HCT116 (cell line): ENCODE measurements at regions not wholly inside any gene's neighbourhood (a gene's known extent, or its start where the extent isn't known, plus 50 kb on each side); places are given as distances from the start of the nearest gene placed in this dataset.

Source experiments
- ATAC-seq: fragments of 200-7000 bp; cut with Tn5 transposase; 2 replicates; pipeline ENCODE4 v1.9.1; 2020; ENCODE audit warnings: mild to moderate bottlenecking, moderate library complexity
- BruUV-seq: library from RNA; stranded (reverse); fragments of 400-500 nt; replicated peaks from 2 replicates; lab custom pipeline; 2021; lab: Mats Ljungman, UMichigan
- CTCF ChIA-PET: fragments of 300-600 bp; sonication (Branson Sonifier 250); formaldehyde crosslinking; loops from one replicate; lab custom pipeline; 2021; ENCODE audit warnings: antibody characterized with exemption; lab: Charles Lee
- POLR2A ChIA-PET: fragments of 300-600, 350-600 bp; sonication (Branson Sonifier 250); formaldehyde crosslinking; loops from one replicate; lab custom pipeline; 2021; ENCODE audit warnings: antibody characterized with exemption; lab: Charles Lee
- RAD21 ChIA-PET, 2 experiments: fragments of 300-600 bp; sonication (Branson Sonifier 250); formaldehyde crosslinking; loops; one replicate each; lab custom pipeline; 2023; ENCODE audit warnings: low total read pairs in 2 of 2; ENCODE audit not compliant: uncharacterized antibody in 2 of 2, unreplicated experiment in 2 of 2, low non-redundant PET in 1 of 2; lab: Charles Lee
- DNase-seq: peaks from one replicate; pipeline ENCODE4 v3.0.0-alpha.2; 2010; ENCODE audit warnings: low read depth, low spot score
- H2AFZ ChIP-seq: fragments of 200-600 bp; shearing (Covaris generic), sonication (generic); 2 replicates; pipeline ENCODE4 v1.6.1; 2017; ENCODE audit warnings: low read depth, mixed run types, mixed read lengths, antibody characterized with exemption, low read length; ENCODE audit not compliant: poor library complexity, severe bottlenecking
- H3K27ac ChIP-seq: 2 replicates; pipeline ENCODE4 v1.5.1; 2012; ENCODE audit warnings: low read depth, low read length
- H3K27me3 ChIP-seq: fragments of 200-600 bp; sonication (generic); 2 replicates; pipeline ENCODE4 v1.6.1; 2016; ENCODE audit warnings: mixed run types, low read length, mixed read lengths; ENCODE audit not compliant: insufficient read depth
- H3K36me3 ChIP-seq, 2 experiments: fragments of 200-500 bp in 1 of 2; fragments of 200-600 bp in 1 of 2; sonication (Bioruptor generic) in 1 of 2; sonication (generic) in 1 of 2; 2 replicates each; pipeline versions ENCODE4 v1.5.1 to v1.6.1; 2014 to 2016; ENCODE audit warnings: low read length in 2 of 2, inconsistent platforms in 1 of 2, mixed read lengths in 1 of 2, mixed run types in 1 of 2; ENCODE audit not compliant: insufficient read depth in 2 of 2, control insufficient read depth in 1 of 2
- H3K4me1 ChIP-seq, 2 experiments: fragments of 200-600 bp in 1 of 2; sonication (generic) in 1 of 2; 2 replicates each; pipeline versions ENCODE4 v1.5.1 to v1.6.1; 2012 to 2017; ENCODE audit warnings: low read length in 2 of 2, inconsistent platforms in 1 of 2, mild to moderate bottlenecking in 1 of 2, mixed read lengths in 1 of 2, mixed run types in 1 of 2, moderate library complexity in 1 of 2; ENCODE audit not compliant: insufficient read depth in 2 of 2, control insufficient read depth in 1 of 2
- H3K4me2 ChIP-seq: fragments of 200-600 bp; sonication (generic); 2 replicates; pipeline ENCODE4 v1.6.1; 2017; ENCODE audit warnings: mixed run types, low read length, mixed read lengths
- H3K4me3 ChIP-seq, 2 experiments: fragments of 200-600 bp in 1 of 2; sonication (generic) in 1 of 2; replicated peaks in 1 of 2; 2 replicates each; pipeline ENCODE4 v1.5.1; 2011 to 2016; ENCODE audit warnings: low read length in 2 of 2, control low read depth in 1 of 2, low read depth in 1 of 2, mild to moderate bottlenecking in 1 of 2, mixed read lengths in 1 of 2, mixed run types in 1 of 2
- H3K79me2 ChIP-seq: fragments of 200-600 bp; sonication (generic); 2 replicates; pipeline ENCODE4 v1.6.1; 2017; ENCODE audit warnings: mild to moderate bottlenecking, mixed run types, low read length, moderate library complexity, mixed read lengths; ENCODE audit not compliant: insufficient read depth
- H3K9ac ChIP-seq: fragments of 200-600 bp; sonication (generic); 2 replicates; pipeline ENCODE4 v1.6.1; 2016; ENCODE audit warnings: low read length, mixed read lengths
- H3K9me2 ChIP-seq: fragments of 200-600 bp; sonication (generic), shearing (Covaris generic); 2 replicates; pipeline ENCODE4 v1.6.1; 2017; ENCODE audit warnings: mixed run types, mild to moderate bottlenecking, moderate library complexity; ENCODE audit not compliant: insufficient read depth
- H3K9me3 ChIP-seq, 2 experiments: fragments of 200-500 bp in 1 of 2; fragments of 200-600 bp in 1 of 2; sonication (Bioruptor generic) in 1 of 2; sonication (generic) in 1 of 2; 2 replicates each; pipeline ENCODE4 v1.6.1; 2014 to 2017; ENCODE audit warnings: low read length in 2 of 2, mixed read lengths in 2 of 2, inconsistent platforms in 1 of 2, low read depth in 1 of 2, mild to moderate bottlenecking in 1 of 2, mixed run types in 1 of 2, moderate library complexity in 1 of 2; ENCODE audit not compliant: control insufficient read depth in 1 of 2, insufficient read depth in 1 of 2
- H4K20me1 ChIP-seq: fragments of 200-600 bp; sonication (generic), shearing (Covaris generic); 2 replicates; pipeline ENCODE4 v1.6.1; 2017; ENCODE audit warnings: mixed run types, mild to moderate bottlenecking, moderate library complexity; ENCODE audit not compliant: insufficient read depth
- CEBPB ChIP-seq: IDR thresholded peaks from 2 replicates; pipeline ENCODE4 v1.6.1; 2012; ENCODE audit warnings: low read depth
- EGR1 ChIP-seq: IDR thresholded peaks from 2 replicates; pipeline ENCODE4 v1.6.1; 2012; ENCODE audit warnings: low read depth
- ELF1 ChIP-seq: IDR thresholded peaks from 2 replicates; pipeline ENCODE4 v1.6.1; 2012; ENCODE audit warnings: low read depth, borderline replicate concordance
- EZH2phosphoT487 ChIP-seq: fragments of 200-600 bp; IDR thresholded peaks from 2 replicates; pipeline ENCODE4 v1.6.1; 2018; ENCODE audit warnings: antibody characterized with exemption, borderline replicate concordance
- FOSL1 ChIP-seq: IDR thresholded peaks from 2 replicates; pipeline ENCODE4 v1.6.1; 2012; ENCODE audit warnings: low read depth
- MAX ChIP-seq: IDR thresholded peaks from 2 replicates; pipeline ENCODE4 v1.6.1; 2012
- POLR2A ChIP-seq: IDR thresholded peaks from 2 replicates; pipeline ENCODE4 v1.7.0; 2011; ENCODE audit warnings: borderline replicate concordance; ENCODE audit not compliant: insufficient read depth, insufficient read length; ENCODE audit errors: extremely low read depth
- RAD21 ChIP-seq: IDR thresholded peaks from 2 replicates; pipeline ENCODE4 v1.6.1; 2012; ENCODE audit warnings: low read depth, mild to moderate bottlenecking
- SIN3A ChIP-seq: IDR thresholded peaks from 2 replicates; pipeline ENCODE4 v1.6.1; 2012; ENCODE audit warnings: low read depth
- SRF ChIP-seq: IDR thresholded peaks from 2 replicates; pipeline ENCODE4 v1.6.1; 2012; ENCODE audit warnings: low read depth
- intact Hi-C: fragments of 100-400 bp; cut with micrococcal nuclease; formaldehyde crosslinking; loops from 2 replicates; pipeline ENCODE4 v1.10.0; 2022
- TF ChIP-seq, protein P1 (sequence below): IDR thresholded peaks from 2 replicates; pipeline ENCODE4 v1.6.1; 2012
- TF ChIP-seq, protein P2 (sequence below): IDR thresholded peaks from 2 replicates; pipeline ENCODE4 v1.6.1; 2012; ENCODE audit warnings: low read depth

DNA sequence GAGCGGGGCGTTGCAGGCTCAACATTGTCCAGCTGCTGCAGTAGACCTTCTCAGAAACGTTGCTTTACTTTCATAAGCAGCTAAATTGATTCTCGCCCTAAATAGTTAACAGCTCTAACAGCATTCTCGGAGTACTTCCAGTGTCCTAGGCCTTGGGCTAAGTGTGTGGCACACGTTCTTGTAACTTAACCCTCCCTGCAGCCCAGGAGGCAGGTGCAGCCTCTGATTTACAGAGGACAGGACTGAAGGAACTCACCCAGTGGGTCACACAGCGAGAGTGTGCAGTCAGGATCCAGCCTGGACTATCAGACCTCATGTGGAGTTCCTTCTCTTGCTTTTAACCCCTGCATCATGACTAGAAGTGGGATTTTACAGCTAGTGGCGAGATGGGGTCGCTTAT is 312.8 kb upstream of the C2CD4B start:
- BruUV-seq, result no TSS peak
- H3K4me2 ChIP-seq, result no peak overlapping the region
- TF ChIP-seq MAX, result no peak
- TF ChIP-seq, protein P1, sequence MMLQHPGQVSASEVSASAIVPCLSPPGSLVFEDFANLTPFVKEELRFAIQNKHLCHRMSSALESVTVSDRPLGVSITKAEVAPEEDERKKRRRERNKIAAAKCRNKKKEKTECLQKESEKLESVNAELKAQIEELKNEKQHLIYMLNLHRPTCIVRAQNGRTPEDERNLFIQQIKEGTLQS, result no peak
- no peak for TF ChIP-seq EGR1
- no peak for TF ChIP-seq FOSL1
- TF ChIP-seq EZH2phosphoT487, result no peak
- TF ChIP-seq SIN3A, result no peak
- TF ChIP-seq CEBPB, result no peak
- no peak for TF ChIP-seq SRF
- TF ChIP-seq, protein P2, sequence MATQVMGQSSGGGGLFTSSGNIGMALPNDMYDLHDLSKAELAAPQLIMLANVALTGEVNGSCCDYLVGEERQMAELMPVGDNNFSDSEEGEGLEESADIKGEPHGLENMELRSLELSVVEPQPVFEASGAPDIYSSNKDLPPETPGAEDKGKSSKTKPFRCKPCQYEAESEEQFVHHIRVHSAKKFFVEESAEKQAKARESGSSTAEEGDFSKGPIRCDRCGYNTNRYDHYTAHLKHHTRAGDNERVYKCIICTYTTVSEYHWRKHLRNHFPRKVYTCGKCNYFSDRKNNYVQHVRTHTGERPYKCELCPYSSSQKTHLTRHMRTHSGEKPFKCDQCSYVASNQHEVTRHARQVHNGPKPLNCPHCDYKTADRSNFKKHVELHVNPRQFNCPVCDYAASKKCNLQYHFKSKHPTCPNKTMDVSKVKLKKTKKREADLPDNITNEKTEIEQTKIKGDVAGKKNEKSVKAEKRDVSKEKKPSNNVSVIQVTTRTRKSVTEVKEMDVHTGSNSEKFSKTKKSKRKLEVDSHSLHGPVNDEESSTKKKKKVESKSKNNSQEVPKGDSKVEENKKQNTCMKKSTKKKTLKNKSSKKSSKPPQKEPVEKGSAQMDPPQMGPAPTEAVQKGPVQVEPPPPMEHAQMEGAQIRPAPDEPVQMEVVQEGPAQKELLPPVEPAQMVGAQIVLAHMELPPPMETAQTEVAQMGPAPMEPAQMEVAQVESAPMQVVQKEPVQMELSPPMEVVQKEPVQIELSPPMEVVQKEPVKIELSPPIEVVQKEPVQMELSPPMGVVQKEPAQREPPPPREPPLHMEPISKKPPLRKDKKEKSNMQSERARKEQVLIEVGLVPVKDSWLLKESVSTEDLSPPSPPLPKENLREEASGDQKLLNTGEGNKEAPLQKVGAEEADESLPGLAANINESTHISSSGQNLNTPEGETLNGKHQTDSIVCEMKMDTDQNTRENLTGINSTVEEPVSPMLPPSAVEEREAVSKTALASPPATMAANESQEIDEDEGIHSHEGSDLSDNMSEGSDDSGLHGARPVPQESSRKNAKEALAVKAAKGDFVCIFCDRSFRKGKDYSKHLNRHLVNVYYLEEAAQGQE, result no peak
- no peak for TF ChIP-seq ELF1
- no peak for TF ChIP-seq POLR2A
- TF ChIP-seq RAD21, result no peak
- TF ChIP-seq, all 23 proteins: peak for 0
- ChIA-PET CTCF (no interaction called here), POLR2A (no interaction called here), RAD21 (no interaction called here)
- intact Hi-C loops, result no loop called here
- Histone ChIP-seq H3K27me3 (no peaks in the 10 kb centered on the region), H3K9me2 (no peaks in the 10 kb centered on the region), H3K9me3 (no peaks in the 10 kb centered on the region), H3K4me3 (no peak overlapping the region), H2AFZ (no peak overlapping the region), H3K36me3 (no peaks in the 10 kb centered on the region), H3K4me1 (peaks cover 5 to 7% of the 10 kb centered on the region in 2 experiments; a peak in 3 of 4 replicates), H3K9ac (no peak overlapping the region), H4K20me1 (no peaks in the 10 kb centered on the region), H3K79me2 (no peaks in the 10 kb centered on the region), H3K27ac (no peak overlapping the region)
- no peak for DNase-seq
- no peak for ATAC-seq
